Keratinocyte (primary cell): ENCODE measurements at regions not wholly inside any gene's neighbourhood (a gene's known extent, or its start where the extent isn't known, plus 50 kb on each side); places are given as distances from the start of the nearest gene placed in this dataset.

Source experiments
- DNase-seq: peaks from one replicate; pipeline ENCODE4 v3.0.0-alpha.2; 2011; ENCODE audit warnings: low read depth, missing footprints, low spot score
- FAIRE-seq: peaks from 2 replicates; lab custom pipeline; 2011; peaks lifted over from hg19 to GRCh38; lab: Jason Lieb, UNC
- H2AFZ ChIP-seq: 2 replicates; pipeline ENCODE4 v1.6.0; 2012; ENCODE audit warnings: low read length, control low read depth, inconsistent platforms; ENCODE audit not compliant: control insufficient read depth
- H3K27ac ChIP-seq: 2 replicates; pipeline ENCODE4 v1.5.1; 2011; ENCODE audit warnings: low read length; ENCODE audit not compliant: control insufficient read depth, insufficient read depth
- H3K27me3 ChIP-seq: 3 replicates; pipeline ENCODE4 v1.6.0; 2011; ENCODE audit warnings: low read length; ENCODE audit not compliant: control insufficient read depth, insufficient read depth; ENCODE audit errors: extremely low read depth
- H3K36me3 ChIP-seq, 2 experiments: 2 replicates in 1 of 2; 3 replicates in 1 of 2; pipeline ENCODE4 v1.5.1; 2011; ENCODE audit warnings: low read length in 2 of 2, mild to moderate bottlenecking in 1 of 2; ENCODE audit not compliant: control insufficient read depth in 2 of 2, insufficient read depth in 2 of 2; ENCODE audit errors: extremely low read depth in 1 of 2
- H3K4me1 ChIP-seq: 3 replicates; pipeline ENCODE4 v1.5.1; 2011; ENCODE audit warnings: low read length; ENCODE audit not compliant: control insufficient read depth, insufficient read depth; ENCODE audit errors: extremely low read depth
- H3K4me2 ChIP-seq: 3 replicates; pipeline ENCODE4 v1.6.0; 2011; ENCODE audit warnings: low read depth, low read length; ENCODE audit not compliant: control insufficient read depth, insufficient read depth; ENCODE audit errors: extremely low read depth
- H3K4me3 ChIP-seq, 3 experiments: fragments of 200-600 bp in 1 of 3; sonication (generic) in 1 of 3; 2 replicates in 2 of 3; 3 replicates in 1 of 3; pipeline ENCODE4 v1.5.1; 2011 to 2016; ENCODE audit warnings: low read length in 3 of 3, mild to moderate bottlenecking in 3 of 3, control low read depth in 2 of 3, inconsistent platforms in 1 of 3, low read depth in 1 of 3, mixed read lengths in 1 of 3, mixed run types in 1 of 3, moderate library complexity in 1 of 3; ENCODE audit not compliant: control insufficient read depth in 2 of 3, insufficient read depth in 2 of 3; ENCODE audit errors: extremely low read depth in 1 of 3
- H3K79me2 ChIP-seq: 2 replicates; pipeline ENCODE4 v1.6.0; 2012; ENCODE audit warnings: low read length; ENCODE audit not compliant: control insufficient read depth, insufficient read depth
- H3K9ac ChIP-seq: 3 replicates; pipeline ENCODE4 v1.6.0; 2011; ENCODE audit warnings: low read length; ENCODE audit not compliant: control insufficient read depth, insufficient read depth; ENCODE audit errors: extremely low read depth
- H3K9me1 ChIP-seq: 3 replicates; pipeline ENCODE4 v1.6.0; 2011; ENCODE audit warnings: low read length; ENCODE audit not compliant: control insufficient read depth, insufficient read depth; ENCODE audit errors: extremely low read depth
- H3K9me3 ChIP-seq: 2 replicates; pipeline ENCODE4 v1.5.1; 2012; ENCODE audit warnings: low read depth, low read length; ENCODE audit not compliant: control insufficient read depth
- H4K20me1 ChIP-seq: 3 replicates; pipeline ENCODE4 v1.6.0; 2011; ENCODE audit warnings: low read length; ENCODE audit not compliant: control insufficient read depth, insufficient read depth; ENCODE audit errors: extremely low read depth
- EZH2 ChIP-seq: IDR thresholded peaks from one replicate; pipeline ENCODE4 v1.6.1; 2012; ENCODE audit warnings: inconsistent platforms, mild to moderate bottlenecking, low read length, moderate library complexity
- dilution Hi-C: fragments of 300-500 bp; cut with MboI; formaldehyde crosslinking; loops from one replicate; pipeline ENCODE4 v1.7.0; 2020; ENCODE audit warnings: low sequenced_read_pairs; ENCODE audit not compliant: extremely low pct_ligation_motif_present
- TF ChIP-seq, protein P1 (sequence below), 3 experiments: IDR thresholded peaks in 1 of 3; conservative IDR thresholded peaks in 1 of 3; optimal IDR thresholded peaks in 1 of 3; 2 replicates in 2 of 3; 3 replicates in 1 of 3; pipeline versions ENCODE3 to v1.5.1; 2011; ENCODE audit warnings: low read length in 3 of 3, mild to moderate bottlenecking in 3 of 3, moderate library complexity in 2 of 3, control low read depth in 1 of 3, inconsistent platforms in 1 of 3; ENCODE audit not compliant: insufficient read depth in 2 of 3; ENCODE audit errors: extremely low read depth in 1 of 3

GRCh38 chr6:18680842-18681241 is 293.7 kb downstream of the RNF144B start:
- TF ChIP-seq EZH2, result no peak
- TF ChIP-seq, protein P1, sequence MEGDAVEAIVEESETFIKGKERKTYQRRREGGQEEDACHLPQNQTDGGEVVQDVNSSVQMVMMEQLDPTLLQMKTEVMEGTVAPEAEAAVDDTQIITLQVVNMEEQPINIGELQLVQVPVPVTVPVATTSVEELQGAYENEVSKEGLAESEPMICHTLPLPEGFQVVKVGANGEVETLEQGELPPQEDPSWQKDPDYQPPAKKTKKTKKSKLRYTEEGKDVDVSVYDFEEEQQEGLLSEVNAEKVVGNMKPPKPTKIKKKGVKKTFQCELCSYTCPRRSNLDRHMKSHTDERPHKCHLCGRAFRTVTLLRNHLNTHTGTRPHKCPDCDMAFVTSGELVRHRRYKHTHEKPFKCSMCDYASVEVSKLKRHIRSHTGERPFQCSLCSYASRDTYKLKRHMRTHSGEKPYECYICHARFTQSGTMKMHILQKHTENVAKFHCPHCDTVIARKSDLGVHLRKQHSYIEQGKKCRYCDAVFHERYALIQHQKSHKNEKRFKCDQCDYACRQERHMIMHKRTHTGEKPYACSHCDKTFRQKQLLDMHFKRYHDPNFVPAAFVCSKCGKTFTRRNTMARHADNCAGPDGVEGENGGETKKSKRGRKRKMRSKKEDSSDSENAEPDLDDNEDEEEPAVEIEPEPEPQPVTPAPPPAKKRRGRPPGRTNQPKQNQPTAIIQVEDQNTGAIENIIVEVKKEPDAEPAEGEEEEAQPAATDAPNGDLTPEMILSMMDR (optimal IDR thresholded peaks at IDR 0.05 in 1 of 3, IDR thresholded peaks at IDR 0.05 in 1 of 3, conservative IDR thresholded peaks at IDR 0.05 in 1 of 3; ENCODE audit: extremely low read depth in 1 of 3, insufficient read depth in 2 of 3, low read length in 3 of 3), result peak in 2 of 3 experiments; percentile 23 to 53

DNA sequence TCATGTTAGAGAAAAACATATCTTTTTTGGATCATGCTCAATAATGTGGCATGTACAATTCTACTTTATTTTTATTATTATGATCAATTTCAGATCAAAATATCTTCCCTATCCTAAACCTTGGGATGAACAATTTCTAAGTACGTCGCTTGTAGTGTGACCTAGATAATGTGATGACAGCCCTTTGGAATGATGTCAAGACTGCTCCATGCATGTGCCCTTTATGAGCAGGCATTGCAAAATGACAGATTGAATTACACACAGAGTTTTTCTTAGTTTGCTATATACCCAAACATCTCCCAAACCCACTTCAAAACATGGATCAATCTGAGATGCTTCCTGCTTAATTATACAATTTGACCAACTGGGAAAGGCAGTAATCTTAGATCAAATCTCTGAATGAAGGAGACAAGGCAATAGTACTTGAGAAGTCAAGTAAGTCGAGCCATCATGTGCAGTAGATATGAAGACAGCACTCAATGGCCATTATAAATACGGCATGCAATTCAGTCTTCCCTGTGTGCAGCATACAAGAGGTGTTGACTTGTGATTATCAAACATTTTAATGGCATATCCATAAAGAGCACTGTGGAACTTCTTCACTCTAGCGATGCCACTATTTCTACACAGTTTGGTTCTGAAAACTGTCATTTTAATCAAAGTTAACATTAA is 294.8 kb downstream of the RNF144B start:
- no peaks in the 10 kb centered on the region for H3K27me3 ChIP-seq
- no peaks in the 10 kb centered on the region for H3K4me1 ChIP-seq
- TF ChIP-seq EZH2, result no peak
- TF ChIP-seq, protein P1 (optimal IDR thresholded peaks at IDR 0.05 in 1 of 3, IDR thresholded peaks at IDR 0.05 in 1 of 3, conservative IDR thresholded peaks at IDR 0.05 in 1 of 3; ENCODE audit: extremely low read depth in 1 of 3, insufficient read depth in 2 of 3, low read length in 3 of 3), result no peak
- FAIRE-seq (no peak), DNase-seq (no peak)
- no peaks in the 10 kb centered on the region for H3K79me2 ChIP-seq
- no peaks in the 10 kb centered on the region for H4K20me1 ChIP-seq
- dilution Hi-C loops, result no loop called here
- H3K4me2 ChIP-seq, result no peak overlapping the region
- no peaks in the 10 kb centered on the region for H3K36me3 ChIP-seq
- no peak overlapping the region for H3K27ac ChIP-seq
- no peaks in the 10 kb centered on the region for H3K9me3 ChIP-seq
- no peaks in the 10 kb centered on the region for H3K9me1 ChIP-seq
- no peak overlapping the region for H2AFZ ChIP-seq
- no peak overlapping the region for H3K4me3 ChIP-seq
- H3K9ac ChIP-seq, result no peak overlapping the region

More at GRCh38 chr6:18680842-18681241, 293.7 kb downstream of the RNF144B start:
- Histone ChIP-seq H3K27me3 (no peaks in the 10 kb centered on the region), H3K4me3 (no peak overlapping the region), H3K79me2 (no peaks in the 10 kb centered on the region), H4K20me1 (no peaks in the 10 kb centered on the region), H2AFZ (no peak overlapping the region), H3K36me3 (no peaks in the 10 kb centered on the region), H3K4me1 (no peaks in the 10 kb centered on the region), H3K9me3 (no peaks in the 10 kb centered on the region), H3K27ac (no peak overlapping the region), H3K4me2 (no peak overlapping the region), H3K9ac (no peak overlapping the region), H3K9me1 (no peaks in the 10 kb centered on the region)
- dilution Hi-C loops, result no loop called here
- FAIRE-seq (no peak), DNase-seq (no peak)
